Progenitor cell of endocrine pancreas (in vitro differentiated cells): ENCODE measurements at regions not wholly inside any gene's neighbourhood (a gene's known extent, or its start where the extent isn't known, plus 50 kb on each side); places are given as distances from the start of the nearest gene placed in this dataset.

Experiments used
- DNase-seq: peaks from one replicate; pipeline ENCODE4 v3.0.0; 2021; ENCODE audit warnings: low spot score; ENCODE audit not compliant: unreplicated experiment
- H3K27ac Mint-ChIP-seq: 2 replicates; pipeline ENCODE4 v1.8.0; 2021; ENCODE audit warnings: mild to moderate bottlenecking, moderate library complexity, mixed read lengths
- H3K27me3 Mint-ChIP-seq: 2 replicates; pipeline ENCODE4 v1.8.0; 2021; ENCODE audit warnings: mixed read lengths
- H3K36me3 Mint-ChIP-seq: 2 replicates; pipeline ENCODE4 v1.8.0; 2022; ENCODE audit warnings: mixed read lengths; ENCODE audit not compliant: insufficient read depth
- H3K4me1 Mint-ChIP-seq: 2 replicates; pipeline ENCODE4 v1.8.0; 2021; ENCODE audit warnings: low read depth, mixed read lengths
- H3K4me3 Mint-ChIP-seq: 2 replicates; pipeline ENCODE4 v1.8.0; 2021; ENCODE audit warnings: low read depth, mild to moderate bottlenecking, moderate library complexity, mixed read lengths
- H3K9me3 Mint-ChIP-seq: 2 replicates; pipeline ENCODE4 v1.8.0; 2021; ENCODE audit warnings: low read depth, mixed read lengths
- CTCF ChIP-seq: fragments of 200-600 bp; sonication (generic); IDR thresholded peaks from one replicate; pipeline ENCODE4 v1.5.0; 2021; ENCODE audit warnings: antibody characterized with exemption, mild to moderate bottlenecking; ENCODE audit not compliant: unreplicated experiment

GRCh38 chr1:219277304-219278105 is 103.8 kb downstream of the LYPLAL1 start:
- Mint-ChIP-seq H3K4me1 (peaks cover 1% of the 10 kb centered on the region), H3K27me3 (no peaks in the 10 kb centered on the region), H3K9me3 (no peaks in the 10 kb centered on the region), H3K4me3 (no peak overlapping the region), H3K27ac (no peak overlapping the region), H3K36me3 (peaks cover 3% of the 10 kb centered on the region)
- no peak for DNase-seq
- TF ChIP-seq CTCF: no peak

- H3K4me1 Mint-ChIP-seq: peaks cover 12% of the 10 kb centered on the region
- H3K4me3 Mint-ChIP-seq: no peak overlapping the region
- TF ChIP-seq CTCF: no peak
- H3K27ac Mint-ChIP-seq: no peak overlapping the region
- no peak for DNase-seq
- no peaks in the 10 kb centered on the region for H3K9me3 Mint-ChIP-seq
- no peaks in the 10 kb centered on the region for H3K27me3 Mint-ChIP-seq
- peaks cover 7% of the 10 kb centered on the region for H3K36me3 Mint-ChIP-seq
Measured at GRCh38 chr1:219276049-219276738, 102.5 kb downstream of the LYPLAL1 start.

GRCh38 chr1:219273088-219273686 is 99.5 kb downstream of the LYPLAL1 start:
- Mint-ChIP-seq H3K36me3 (peaks cover 7% of the 10 kb centered on the region), H3K4me3 (no peak overlapping the region), H3K9me3 (no peaks in the 10 kb centered on the region), H3K4me1 (peaks cover 24% of the 10 kb centered on the region), H3K27me3 (no peaks in the 10 kb centered on the region), H3K27ac (no peak overlapping the region)
- no peak for DNase-seq
- no peak for TF ChIP-seq CTCF

- Mint-ChIP-seq H3K36me3 (peaks cover 7% of the 10 kb centered on the region), H3K4me3 (no peak overlapping the region), H3K27me3 (no peaks in the 10 kb centered on the region), H3K9me3 (no peaks in the 10 kb centered on the region), H3K4me1 (peaks cover 24% of the 10 kb centered on the region), H3K27ac (peak overlapping the region; percentile 47)
- no peak for DNase-seq
- TF ChIP-seq CTCF: no peak
Measured at GRCh38 chr1:219271818-219272535, 98.3 kb downstream of the LYPLAL1 start.

- no peaks in the 10 kb centered on the region for H3K9me3 Mint-ChIP-seq
- peaks cover 4% of the 10 kb centered on the region for H3K36me3 Mint-ChIP-seq
- H3K4me1 Mint-ChIP-seq: peaks cover 29% of the 10 kb centered on the region
- no peak for TF ChIP-seq CTCF
- no peaks in the 10 kb centered on the region for H3K27me3 Mint-ChIP-seq
- H3K4me3 Mint-ChIP-seq: no peak overlapping the region
- DNase-seq: no peak
- peak overlapping the region; percentile 17 for H3K27ac Mint-ChIP-seq
Measured at GRCh38 chr1:219269171-219269570, 95.5 kb downstream of the LYPLAL1 start.
